DLD1 (cell line): ENCODE measurements at regions not wholly inside any gene's neighbourhood (a gene's known extent, or its start where the extent isn't known, plus 50 kb on each side); places are given as distances from the start of the nearest gene placed in this dataset.

ENCODE experiments used
- in situ Hi-C: cut with HindIII; loops from 2 replicates; pipeline ENCODE4 v1.10.0; 2017; ENCODE audit warnings: low sequenced_read_pairs

- in situ Hi-C loops, result no loop called here
Measured at GRCh38 chr18:54714851-54715250, 113.4 kb upstream of the RAB27B start.

- in situ Hi-C loops, result no loop called here
Measured at GRCh38 chr18:54716586-54716985, 111.7 kb upstream of the RAB27B start.

- in situ Hi-C loops, result no loop called here
Measured at GRCh38 chr18:54717673-54718407, 110.4 kb upstream of the RAB27B start.

- in situ Hi-C loops, result no loop called here
Measured at GRCh38 chr18:54718408-54718773, 109.9 kb upstream of the RAB27B start.

GRCh38 chr18:54720620-54721019 is 107.7 kb upstream of the RAB27B start:
- in situ Hi-C loops, result no loop called here

GRCh38 chr18:54726143-54726542 is 102.1 kb upstream of the RAB27B start:
- in situ Hi-C loops, result no loop called here

- in situ Hi-C loops, result no loop called here
Measured at GRCh38 chr18:54734059-54734458, 94.2 kb upstream of the RAB27B start.

- in situ Hi-C loops, result no loop called here
Measured at GRCh38 chr18:54736981-54737380, 91.3 kb upstream of the RAB27B start.

GRCh38 chr18:54737986-54738385 is 90.3 kb upstream of the RAB27B start:
- in situ Hi-C loops, result no loop called here

- in situ Hi-C loops, result no loop called here
Measured at GRCh38 chr18:54739476-54739875, 88.8 kb upstream of the RAB27B start.

- in situ Hi-C loops, result no loop called here
Measured at GRCh38 chr18:54740136-54740846, 88.0 kb upstream of the RAB27B start.

GRCh38 chr18:54742120-54742519 is 86.2 kb upstream of the RAB27B start:
- in situ Hi-C loops, result no loop called here

- in situ Hi-C loops, result no loop called here
Measured at GRCh38 chr18:54742659-54743604, 85.3 kb upstream of the RAB27B start.

- in situ Hi-C loops, result no loop called here
Measured at GRCh38 chr18:54743605-54743995, 84.7 kb upstream of the RAB27B start.

GRCh38 chr18:54749291-54749690 is 79.0 kb upstream of the RAB27B start:
- in situ Hi-C loops, result no loop called here

GRCh38 chr18:54750350-54750749 is 77.9 kb upstream of the RAB27B start:
- in situ Hi-C loops, result no loop called here

GRCh38 chr18:54752185-54752584 is 76.1 kb upstream of the RAB27B start:
- in situ Hi-C loops, result no loop called here

- in situ Hi-C loops, result no loop called here
Measured at GRCh38 chr18:54755456-54755855, 72.8 kb upstream of the RAB27B start.

GRCh38 chr18:54762386-54762785 is 65.9 kb upstream of the RAB27B start:
- in situ Hi-C loops, result no loop called here

GRCh38 chr18:54764786-54765185 is 63.5 kb upstream of the RAB27B start:
- in situ Hi-C loops, result no loop called here

- in situ Hi-C loops, result no loop called here
Measured at GRCh38 chr18:54765636-54766375, 62.5 kb upstream of the RAB27B start.
